GM12891 (cell line): ENCODE measurements at regions not wholly inside any gene's neighbourhood (a gene's known extent, or its start where the extent isn't known, plus 50 kb on each side); places are given as distances from the start of the nearest gene placed in this dataset.

Experiments used
- PAX5 ChIP-seq: IDR thresholded peaks from 2 replicates; pipeline ENCODE4 v1.6.1; 2011; ENCODE audit warnings: low read length, moderate library complexity, mild to moderate bottlenecking; ENCODE audit not compliant: insufficient read depth, severe bottlenecking
- POLR2A ChIP-seq: IDR thresholded peaks from 2 replicates; pipeline ENCODE4 v1.6.1; 2011; ENCODE audit warnings: low read depth, low read length, control low read depth
- POLR2AphosphoS5 ChIP-seq: IDR thresholded peaks from 2 replicates; pipeline ENCODE4 v1.6.1; 2011; ENCODE audit warnings: low read depth, low read length, control low read depth
- SPI1 ChIP-seq: IDR thresholded peaks from 2 replicates; pipeline ENCODE4 v1.6.1; 2011; ENCODE audit warnings: low read depth, low read length, control low read depth
- TAF1 ChIP-seq: IDR thresholded peaks from 2 replicates; pipeline ENCODE4 v1.6.1; 2011; ENCODE audit warnings: low read depth, low read length, control low read depth

GRCh38 chr4:156098805-156099204, 145.1 kb upstream of the CTSO start:
- TF ChIP-seq POLR2A (no peak), PAX5 (no peak), POLR2AphosphoS5 (no peak), TAF1 (no peak), SPI1 (no peak)
